ENCODE measurements at regions not wholly inside any gene's neighbourhood (a gene's known extent, or its start where the extent isn't known, plus 50 kb on each side); places are given as distances from the start of the nearest gene placed in this dataset.

DNA sequence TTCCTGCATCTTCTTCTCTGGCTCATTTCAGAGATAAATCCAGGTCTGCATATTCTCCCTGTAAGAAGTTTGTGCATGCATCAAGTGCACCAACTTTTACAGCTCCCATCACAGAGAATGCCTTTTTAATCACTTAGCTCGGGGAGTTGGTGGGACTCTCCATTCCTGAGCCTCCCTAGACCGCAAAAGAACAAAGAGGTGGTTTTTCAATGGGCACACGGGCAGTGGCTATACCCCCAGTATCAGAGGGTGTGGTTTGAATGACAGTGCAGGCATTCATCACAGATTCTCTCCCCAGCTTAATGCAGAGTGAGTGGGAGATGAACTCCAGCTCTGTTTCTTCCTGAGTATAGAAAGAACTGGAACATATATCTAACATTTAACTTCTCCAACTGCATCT lies 264.7 kb upstream of the NR4A3 start:
- H3K36me3 ChIP-seq (ENCODE audit: control insufficient read depth in 3 of 3, insufficient read depth in 3 of 3, low read length in 3 of 3), result no peaks in the 10 kb centered on the region
- H3K27me3 ChIP-seq (ENCODE audit: control insufficient read depth in 3 of 3, insufficient read depth in 3 of 3, low read length in 3 of 3), result no peaks in the 10 kb centered on the region
- H3K9me3 ChIP-seq (ENCODE audit: control insufficient read depth in 3 of 3, low read length in 3 of 3), result no peaks in the 10 kb centered on the region
- no peak overlapping the region for H3K27ac ChIP-seq (ENCODE audit: low read depth, low read length)
- H3K4me1 ChIP-seq (ENCODE audit: control insufficient read depth in 3 of 3, insufficient read depth in 3 of 3, low read length in 3 of 3), result no peaks in the 10 kb centered on the region
- H3K9ac ChIP-seq (ENCODE audit: low read depth in 1 of 3, low read length in 3 of 3), result no peak overlapping the region
- no peak overlapping the region for H3K4me3 ChIP-seq (ENCODE audit: low read length in 3 of 3)

GRCh38 chr9:99557816-99558215 lies 263.9 kb upstream of the NR4A3 start:
- no peaks in the 10 kb centered on the region for H3K4me1 ChIP-seq (ENCODE audit: control insufficient read depth in 3 of 3, insufficient read depth in 3 of 3, low read length in 3 of 3)
- H3K9ac ChIP-seq (ENCODE audit: low read depth in 1 of 3, low read length in 3 of 3), result no peak overlapping the region
- H3K27me3 ChIP-seq (ENCODE audit: control insufficient read depth in 3 of 3, insufficient read depth in 3 of 3, low read length in 3 of 3), result no peaks in the 10 kb centered on the region
- no peaks in the 10 kb centered on the region for H3K9me3 ChIP-seq (ENCODE audit: control insufficient read depth in 3 of 3, low read length in 3 of 3)
- no peak overlapping the region for H3K4me3 ChIP-seq (ENCODE audit: low read length in 3 of 3)
- H3K27ac ChIP-seq (ENCODE audit: low read depth, low read length), result no peak overlapping the region
- H3K36me3 ChIP-seq (ENCODE audit: control insufficient read depth in 3 of 3, insufficient read depth in 3 of 3, low read length in 3 of 3), result no peaks in the 10 kb centered on the region

GRCh38 chr9:99559776-99560175 lies 261.9 kb upstream of the NR4A3 start:
- Histone ChIP-seq H3K9ac (ENCODE audit: low read depth in 1 of 3, low read length in 3 of 3) (no peak overlapping the region), H3K4me1 (ENCODE audit: control insufficient read depth in 3 of 3, insufficient read depth in 3 of 3, low read length in 3 of 3) (no peaks in the 10 kb centered on the region), H3K9me3 (ENCODE audit: control insufficient read depth in 3 of 3, low read length in 3 of 3) (no peaks in the 10 kb centered on the region), H3K4me3 (ENCODE audit: low read length in 3 of 3) (no peak overlapping the region), H3K36me3 (ENCODE audit: control insufficient read depth in 3 of 3, insufficient read depth in 3 of 3, low read length in 3 of 3) (no peaks in the 10 kb centered on the region), H3K27me3 (ENCODE audit: control insufficient read depth in 3 of 3, insufficient read depth in 3 of 3, low read length in 3 of 3) (no peaks in the 10 kb centered on the region), H3K27ac (ENCODE audit: low read depth, low read length) (no peak overlapping the region)

DNA sequence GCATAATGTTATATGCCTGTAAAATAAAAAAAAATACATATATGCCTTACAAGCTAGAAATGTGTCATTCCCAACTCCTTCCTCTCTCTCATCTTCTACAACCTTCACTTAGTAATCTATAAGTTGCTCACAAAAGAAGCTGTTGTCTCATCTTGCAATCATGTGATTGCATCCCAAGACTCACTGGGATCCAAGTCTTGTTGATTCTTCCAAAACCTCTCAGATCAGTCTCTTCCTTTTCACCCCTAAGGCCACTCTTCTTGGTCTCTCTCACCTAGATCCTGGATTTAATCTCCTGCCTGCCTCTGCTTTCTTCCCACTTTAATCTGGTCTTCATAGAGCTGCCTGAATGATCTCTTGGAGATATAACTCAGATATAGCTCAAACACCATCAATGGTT lies 261.1 kb upstream of the NR4A3 start:
- Histone ChIP-seq H3K4me3 (ENCODE audit: low read length in 3 of 3) (no peak overlapping the region), H3K27ac (ENCODE audit: low read depth, low read length) (no peak overlapping the region), H3K9ac (ENCODE audit: low read depth in 1 of 3, low read length in 3 of 3) (no peak overlapping the region), H3K4me1 (ENCODE audit: control insufficient read depth in 3 of 3, insufficient read depth in 3 of 3, low read length in 3 of 3) (no peaks in the 10 kb centered on the region), H3K36me3 (ENCODE audit: control insufficient read depth in 3 of 3, insufficient read depth in 3 of 3, low read length in 3 of 3) (no peaks in the 10 kb centered on the region), H3K9me3 (ENCODE audit: control insufficient read depth in 3 of 3, low read length in 3 of 3) (no peaks in the 10 kb centered on the region), H3K27me3 (ENCODE audit: control insufficient read depth in 3 of 3, insufficient read depth in 3 of 3, low read length in 3 of 3) (no peaks in the 10 kb centered on the region)

- Histone ChIP-seq H3K4me1 (ENCODE audit: control insufficient read depth in 3 of 3, insufficient read depth in 3 of 3, low read length in 3 of 3) (no peaks in the 10 kb centered on the region), H3K36me3 (ENCODE audit: control insufficient read depth in 3 of 3, insufficient read depth in 3 of 3, low read length in 3 of 3) (no peaks in the 10 kb centered on the region), H3K4me3 (ENCODE audit: low read length in 3 of 3) (no peak overlapping the region), H3K27ac (ENCODE audit: low read depth, low read length) (no peak overlapping the region), H3K9ac (ENCODE audit: low read depth in 1 of 3, low read length in 3 of 3) (no peak overlapping the region), H3K9me3 (ENCODE audit: control insufficient read depth in 3 of 3, low read length in 3 of 3) (no peaks in the 10 kb centered on the region), H3K27me3 (ENCODE audit: control insufficient read depth in 3 of 3, insufficient read depth in 3 of 3, low read length in 3 of 3) (no peaks in the 10 kb centered on the region)
Observed at GRCh38 chr9:99561509-99561917, 260.2 kb upstream of the NR4A3 start.

- Histone ChIP-seq H3K27ac (ENCODE audit: low read depth, low read length) (no peak overlapping the region), H3K27me3 (ENCODE audit: control insufficient read depth in 3 of 3, insufficient read depth in 3 of 3, low read length in 3 of 3) (no peaks in the 10 kb centered on the region), H3K4me3 (ENCODE audit: low read length in 3 of 3) (no peak overlapping the region), H3K9ac (ENCODE audit: low read depth in 1 of 3, low read length in 3 of 3) (no peak overlapping the region), H3K36me3 (ENCODE audit: control insufficient read depth in 3 of 3, insufficient read depth in 3 of 3, low read length in 3 of 3) (no peaks in the 10 kb centered on the region), H3K9me3 (ENCODE audit: control insufficient read depth in 3 of 3, low read length in 3 of 3) (no peaks in the 10 kb centered on the region), H3K4me1 (ENCODE audit: control insufficient read depth in 3 of 3, insufficient read depth in 3 of 3, low read length in 3 of 3) (no peaks in the 10 kb centered on the region)
Observed at GRCh38 chr9:99561961-99562565, 259.6 kb upstream of the NR4A3 start.

- no peaks in the 10 kb centered on the region for H3K4me1 ChIP-seq (ENCODE audit: control insufficient read depth in 3 of 3, insufficient read depth in 3 of 3, low read length in 3 of 3)
- no peak overlapping the region for H3K9ac ChIP-seq (ENCODE audit: low read depth in 1 of 3, low read length in 3 of 3)
- H3K27ac ChIP-seq (ENCODE audit: low read depth, low read length), result no peak overlapping the region
- no peaks in the 10 kb centered on the region for H3K36me3 ChIP-seq (ENCODE audit: control insufficient read depth in 3 of 3, insufficient read depth in 3 of 3, low read length in 3 of 3)
- H3K9me3 ChIP-seq (ENCODE audit: control insufficient read depth in 3 of 3, low read length in 3 of 3), result no peaks in the 10 kb centered on the region
- H3K27me3 ChIP-seq (ENCODE audit: control insufficient read depth in 3 of 3, insufficient read depth in 3 of 3, low read length in 3 of 3), result no peaks in the 10 kb centered on the region
- no peak overlapping the region for H3K4me3 ChIP-seq (ENCODE audit: low read length in 3 of 3)
Observed at GRCh38 chr9:99563364-99563763, 258.3 kb upstream of the NR4A3 start.

GRCh38 chr9:99565203-99565602 lies 256.5 kb upstream of the NR4A3 start:
- Histone ChIP-seq H3K9ac (ENCODE audit: low read depth in 1 of 3, low read length in 3 of 3) (no peak overlapping the region), H3K4me3 (ENCODE audit: low read length in 3 of 3) (no peak overlapping the region), H3K27ac (ENCODE audit: low read depth, low read length) (no peak overlapping the region), H3K9me3 (ENCODE audit: control insufficient read depth in 3 of 3, low read length in 3 of 3) (no peaks in the 10 kb centered on the region), H3K27me3 (ENCODE audit: control insufficient read depth in 3 of 3, insufficient read depth in 3 of 3, low read length in 3 of 3) (no peaks in the 10 kb centered on the region), H3K36me3 (ENCODE audit: control insufficient read depth in 3 of 3, insufficient read depth in 3 of 3, low read length in 3 of 3) (no peaks in the 10 kb centered on the region), H3K4me1 (ENCODE audit: control insufficient read depth in 3 of 3, insufficient read depth in 3 of 3, low read length in 3 of 3) (no peaks in the 10 kb centered on the region)

- Histone ChIP-seq H3K27ac (ENCODE audit: low read depth, low read length) (no peak overlapping the region), H3K9me3 (ENCODE audit: control insufficient read depth in 3 of 3, low read length in 3 of 3) (no peaks in the 10 kb centered on the region), H3K4me3 (ENCODE audit: low read length in 3 of 3) (no peak overlapping the region), H3K9ac (ENCODE audit: low read depth in 1 of 3, low read length in 3 of 3) (no peak overlapping the region), H3K36me3 (ENCODE audit: control insufficient read depth in 3 of 3, insufficient read depth in 3 of 3, low read length in 3 of 3) (no peaks in the 10 kb centered on the region), H3K4me1 (ENCODE audit: control insufficient read depth in 3 of 3, insufficient read depth in 3 of 3, low read length in 3 of 3) (peaks cover 2 to 5% (median 2%) of the 10 kb centered on the region in 3 donors), H3K27me3 (ENCODE audit: control insufficient read depth in 3 of 3, insufficient read depth in 3 of 3, low read length in 3 of 3) (no peaks in the 10 kb centered on the region)
Observed at GRCh38 chr9:99567436-99567835, 254.2 kb upstream of the NR4A3 start.

DNA sequence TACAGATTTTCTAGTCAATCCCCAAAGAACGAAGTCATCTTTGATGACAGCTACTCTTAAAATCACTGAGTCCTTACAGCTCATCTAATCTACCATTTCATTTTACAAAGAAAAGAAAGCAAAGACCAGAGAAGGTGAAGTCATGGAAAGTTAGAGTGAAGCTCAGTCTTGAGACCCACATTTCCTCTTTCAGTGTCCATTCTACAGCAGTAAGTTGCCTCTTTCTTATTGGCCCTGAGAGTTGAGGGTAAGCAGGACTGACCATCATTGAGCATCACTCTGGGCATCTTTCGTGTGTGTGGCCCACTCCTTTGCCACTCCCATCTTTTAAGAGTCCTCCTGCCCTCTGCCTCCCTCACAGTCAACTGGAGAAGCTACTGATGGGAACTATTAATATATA lies 251.8 kb upstream of the NR4A3 start:
- Histone ChIP-seq H3K9me3 (ENCODE audit: control insufficient read depth in 3 of 3, low read length in 3 of 3) (no peaks in the 10 kb centered on the region), H3K27me3 (ENCODE audit: control insufficient read depth in 3 of 3, insufficient read depth in 3 of 3, low read length in 3 of 3) (no peaks in the 10 kb centered on the region), H3K36me3 (ENCODE audit: control insufficient read depth in 3 of 3, insufficient read depth in 3 of 3, low read length in 3 of 3) (no peaks in the 10 kb centered on the region), H3K4me1 (ENCODE audit: control insufficient read depth in 3 of 3, insufficient read depth in 3 of 3, low read length in 3 of 3) (peaks cover 12 to 13% (median 12%) of the 10 kb centered on the region in 3 donors), H3K27ac (ENCODE audit: low read depth, low read length) (no peak overlapping the region), H3K9ac (ENCODE audit: low read depth in 1 of 3, low read length in 3 of 3) (no peak overlapping the region), H3K4me3 (ENCODE audit: low read length in 3 of 3) (no peak overlapping the region)

DNA sequence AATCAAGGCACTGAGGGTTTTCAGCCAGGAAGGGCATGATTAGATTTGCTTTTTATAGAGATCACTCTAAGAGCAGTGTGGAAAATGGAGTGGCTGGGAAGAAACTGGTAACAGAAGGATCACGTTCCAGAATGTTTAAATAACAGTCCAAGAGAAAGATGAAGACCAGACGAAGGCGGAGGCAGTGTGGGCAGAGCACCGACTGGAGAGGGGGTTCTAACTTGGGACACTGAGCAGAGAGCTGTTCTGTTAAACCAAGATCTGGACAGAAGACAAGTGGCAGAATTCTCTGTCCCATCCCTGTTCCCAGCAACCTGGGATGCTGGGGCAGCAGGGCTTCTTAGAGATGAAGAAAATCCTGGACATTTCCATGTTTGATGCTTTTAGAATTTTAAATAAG lies 249.1 kb upstream of the NR4A3 start:
- Histone ChIP-seq H3K4me1 (ENCODE audit: control insufficient read depth in 3 of 3, insufficient read depth in 3 of 3, low read length in 3 of 3) (peaks cover 12 to 13% (median 12%) of the 10 kb centered on the region in 3 donors), H3K9ac (ENCODE audit: low read depth in 1 of 3, low read length in 3 of 3) (no peak overlapping the region), H3K36me3 (ENCODE audit: control insufficient read depth in 3 of 3, insufficient read depth in 3 of 3, low read length in 3 of 3) (no peaks in the 10 kb centered on the region), H3K27me3 (ENCODE audit: control insufficient read depth in 3 of 3, insufficient read depth in 3 of 3, low read length in 3 of 3) (no peaks in the 10 kb centered on the region), H3K9me3 (ENCODE audit: control insufficient read depth in 3 of 3, low read length in 3 of 3) (no peaks in the 10 kb centered on the region), H3K27ac (ENCODE audit: low read depth, low read length) (no peak overlapping the region), H3K4me3 (ENCODE audit: low read length in 3 of 3) (no peak overlapping the region)

All from skeletal muscle tissue (tissue), 3 donors.